HL-60/S4 treated with phorbol 12-myristate 13-acetate at 8.2 ng/mL for 4 days and 3 days (cell line): ENCODE measurements at regions not wholly inside any gene's neighbourhood (a gene's known extent, or its start where the extent isn't known, plus 50 kb on each side); places are given as distances from the start of the nearest gene placed in this dataset.

Source experiments
- in situ Hi-C: fragments of 300-500 bp; cut with MboI; formaldehyde crosslinking; loops from 2 replicates; pipeline ENCODE4 v1.15.0; 2022; ENCODE audit warnings: low sequenced_read_pairs

DNA sequence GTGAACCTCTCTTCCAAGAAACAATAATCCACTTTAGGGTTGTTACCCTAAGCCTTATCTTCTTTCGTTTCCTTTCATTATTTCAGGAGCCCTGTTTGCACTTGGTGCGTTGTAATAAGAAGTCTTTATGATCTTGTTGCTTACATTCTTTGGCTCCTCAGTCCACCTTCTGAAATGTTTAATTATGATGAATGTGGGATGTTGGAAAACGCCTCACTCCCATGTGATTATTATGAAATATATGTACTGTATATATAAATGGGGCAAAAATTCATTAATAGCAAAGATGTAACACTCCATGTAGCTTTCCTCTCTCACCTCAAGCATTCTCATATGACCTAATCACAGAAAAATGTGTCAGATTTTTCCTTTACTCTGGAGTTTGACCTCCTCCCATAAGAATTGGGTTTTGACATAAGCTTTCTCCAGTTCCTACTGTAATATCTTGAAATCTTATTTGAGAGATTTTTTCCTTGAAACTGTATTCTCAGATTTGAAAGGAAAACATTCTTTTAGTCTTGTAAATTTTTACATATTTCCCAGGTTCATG is 397.2 kb upstream of the FANCL start:
- in situ Hi-C loops, result no loop called here

DNA sequence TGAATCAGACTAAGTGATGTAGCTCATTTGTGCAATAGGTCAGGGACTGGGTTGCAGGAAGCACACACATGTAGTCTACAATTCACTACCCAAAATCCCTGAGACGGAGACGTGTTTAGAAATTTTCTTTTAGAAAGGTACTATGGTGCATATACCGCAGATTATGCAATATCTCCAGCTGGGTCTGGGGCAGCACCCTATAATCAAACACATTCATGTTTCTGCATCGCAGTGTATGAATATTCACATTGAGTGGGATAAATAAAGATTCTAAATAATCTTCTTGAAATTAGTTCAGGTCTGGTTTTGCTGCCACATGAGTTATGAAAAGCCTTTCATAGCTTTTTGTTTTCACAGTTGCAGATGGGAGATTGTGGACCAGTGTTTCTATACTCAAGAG is 395.7 kb upstream of the FANCL start:
- in situ Hi-C loops, result no loop called here

DNA sequence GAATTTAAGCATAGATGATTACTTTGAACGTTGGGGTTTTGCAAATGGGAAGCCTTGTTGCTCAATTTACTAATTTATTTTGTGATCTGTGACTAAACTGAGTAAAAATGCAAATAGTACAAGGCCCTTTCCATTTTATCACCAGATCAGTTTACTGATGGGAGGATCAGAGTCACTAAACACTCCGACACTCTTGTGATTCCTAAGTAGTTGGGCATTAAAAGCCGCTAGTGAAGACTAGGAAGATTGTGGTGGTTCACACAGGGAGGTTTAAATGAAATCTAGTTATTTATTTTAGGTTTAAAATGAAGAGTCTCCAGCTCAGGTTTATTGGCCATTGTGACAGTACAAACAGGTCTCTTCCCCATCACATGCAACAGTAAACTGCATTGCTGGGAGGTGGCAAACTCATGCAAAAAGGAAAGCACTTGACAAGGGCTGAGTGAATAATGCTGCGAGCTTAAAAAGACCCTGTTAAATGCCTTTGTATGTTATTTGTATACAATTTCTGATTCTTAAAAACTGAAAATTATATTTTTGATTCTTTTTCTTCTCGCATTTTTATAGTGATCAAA is 394.8 kb upstream of the FANCL start:
- in situ Hi-C loops, result no loop called here

- in situ Hi-C loops, result no loop called here
Measured at GRCh38 chr2:58634653-58635370, 393.7 kb upstream of the FANCL start.

GRCh38 chr2:58633613-58634365 is 392.7 kb upstream of the FANCL start:
- in situ Hi-C loops, result no loop called here

DNA sequence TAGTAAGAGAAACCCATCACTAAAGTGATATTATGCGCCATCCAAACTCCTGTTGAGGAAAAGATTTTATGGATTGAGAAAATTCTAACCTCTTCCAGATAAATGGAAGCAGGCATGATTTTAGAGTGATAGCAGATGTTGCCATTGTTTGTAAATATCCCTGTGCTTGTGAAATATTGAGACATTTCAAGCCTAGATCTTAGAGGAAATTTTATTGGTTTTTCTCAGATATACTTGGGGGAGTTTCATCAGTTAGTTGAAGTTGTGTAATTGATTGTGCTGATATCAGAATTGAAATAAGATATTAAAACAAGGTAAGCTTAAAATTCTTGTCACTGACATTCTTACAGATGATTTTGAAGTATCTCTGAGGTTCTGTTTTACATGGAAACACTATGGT is 390.9 kb upstream of the FANCL start:
- in situ Hi-C loops, result no loop called here

GRCh38 chr2:58629545-58630119 is 388.5 kb upstream of the FANCL start:
- in situ Hi-C loops, result no loop called here

DNA sequence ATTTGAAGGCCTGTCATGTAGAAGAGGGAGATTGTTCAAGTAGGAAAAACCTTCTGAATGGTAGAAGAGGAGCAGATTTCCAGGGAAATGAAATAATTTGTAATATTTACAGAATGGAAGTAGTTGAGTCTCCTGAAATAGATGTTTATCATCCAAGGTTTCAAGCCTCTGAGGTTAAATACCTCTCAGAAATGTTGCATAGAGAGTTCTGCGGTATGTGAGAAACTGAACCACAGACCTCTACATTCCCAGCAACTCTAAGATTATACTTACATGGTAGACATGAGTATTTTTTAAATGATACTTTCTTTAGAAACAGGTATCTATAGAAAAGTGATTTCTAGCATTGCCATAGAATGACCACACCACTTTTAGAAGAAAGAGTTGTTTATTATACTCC is 379.8 kb upstream of the FANCL start:
- in situ Hi-C loops, result no loop called here

DNA sequence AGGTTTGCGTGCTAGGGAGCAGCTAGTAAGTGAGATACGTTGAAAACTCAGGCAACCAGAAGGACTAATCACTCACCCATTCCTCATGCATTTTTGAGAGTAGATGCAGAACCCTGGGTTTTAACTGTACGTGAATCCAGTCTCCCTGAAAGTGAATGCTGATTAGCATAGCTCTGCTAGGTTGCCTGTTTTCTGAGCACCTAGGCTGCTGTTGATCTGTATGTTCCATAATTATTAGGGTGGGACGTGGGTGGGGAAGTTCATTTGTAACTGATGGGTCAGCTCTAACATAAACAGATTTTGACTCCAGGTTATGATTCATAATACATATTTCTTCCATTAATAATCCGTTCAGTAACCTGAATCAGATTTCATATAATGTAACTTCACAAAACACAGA is 379.0 kb upstream of the FANCL start:
- in situ Hi-C loops, result no loop called here

GRCh38 chr2:58616961-58617360 is 375.8 kb upstream of the FANCL start:
- in situ Hi-C loops, result no loop called here

DNA sequence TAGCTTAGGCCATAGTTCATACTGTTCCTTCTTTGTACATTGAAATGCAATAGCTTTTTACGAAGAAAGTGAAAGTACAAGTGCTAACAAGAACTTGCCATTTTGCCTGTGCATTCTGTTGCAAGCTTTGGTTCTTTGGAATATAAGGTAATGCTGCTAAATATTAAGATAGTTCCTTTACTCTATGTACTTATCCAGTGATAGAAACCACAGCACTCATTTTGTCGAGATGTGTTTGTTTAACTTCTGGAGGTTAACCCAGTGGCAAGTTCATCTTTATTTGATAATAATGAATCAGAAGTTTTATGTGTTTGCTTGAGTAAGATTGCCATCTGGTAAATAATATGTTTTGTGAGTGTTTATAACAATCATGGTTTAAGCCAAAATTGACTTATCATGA is 373.1 kb upstream of the FANCL start:
- in situ Hi-C loops, result no loop called here

DNA sequence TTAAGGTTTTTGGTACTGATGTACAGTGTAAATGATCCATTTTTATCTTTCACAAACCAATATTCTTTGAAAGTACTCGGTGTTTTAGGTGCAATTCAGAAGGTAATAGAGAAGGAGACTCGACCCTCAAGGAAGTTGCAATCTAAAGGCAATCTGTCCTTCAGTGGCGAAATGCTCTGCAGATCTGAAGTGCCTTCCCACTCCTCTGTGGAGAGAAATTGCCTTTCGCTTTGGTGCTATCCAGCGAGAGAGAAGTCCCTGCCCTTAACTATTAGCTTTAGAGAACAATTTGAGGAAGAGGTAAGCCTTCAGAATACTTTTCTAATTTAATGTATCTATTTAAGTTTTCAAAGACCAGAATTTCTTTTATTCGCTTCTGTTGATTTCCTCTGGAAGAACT is 371.8 kb upstream of the FANCL start:
- in situ Hi-C loops, result no loop called here

GRCh38 chr2:58609326-58609725 is 368.2 kb upstream of the FANCL start:
- in situ Hi-C loops, result no loop called here

DNA sequence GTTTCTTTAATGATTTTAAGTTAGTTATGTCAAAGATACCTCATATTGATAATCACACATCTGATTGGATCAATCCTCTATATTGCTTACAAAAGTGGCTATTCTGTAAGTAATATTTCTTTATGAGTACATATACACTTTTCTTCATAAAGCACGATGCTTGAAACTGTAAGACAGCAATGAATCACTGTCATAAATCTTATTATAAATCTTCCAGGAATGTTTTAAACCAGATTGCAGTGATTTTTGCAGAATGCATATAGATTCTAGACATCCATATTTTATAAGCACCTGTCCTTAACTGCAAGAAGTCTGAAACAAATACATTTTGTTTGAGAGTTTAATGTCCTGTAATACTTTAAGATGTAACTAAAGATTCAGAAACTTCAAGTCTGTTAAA is 367.0 kb upstream of the FANCL start:
- in situ Hi-C loops, result no loop called here

GRCh38 chr2:58607448-58607847 is 366.3 kb upstream of the FANCL start:
- in situ Hi-C loops, result no loop called here

DNA sequence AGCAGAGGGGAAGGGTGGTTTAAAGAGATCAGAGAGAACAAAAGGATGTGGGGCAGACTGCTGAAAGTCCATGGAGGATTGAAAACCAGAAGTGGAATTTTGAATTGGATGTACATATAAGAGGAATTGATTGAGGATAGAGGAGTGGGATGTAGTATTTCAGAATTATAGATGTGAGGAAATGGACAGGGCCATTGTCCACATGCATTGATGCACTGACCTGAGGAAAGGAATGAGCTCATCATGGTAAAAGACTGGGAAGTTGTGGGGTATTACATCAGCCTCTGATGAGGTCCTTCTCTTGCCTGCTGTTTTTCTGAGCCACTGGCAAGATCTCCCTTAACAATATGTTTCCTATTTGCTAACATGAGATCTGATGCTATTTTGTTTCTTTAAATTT is 365.7 kb upstream of the FANCL start:
- in situ Hi-C loops, result no loop called here

DNA sequence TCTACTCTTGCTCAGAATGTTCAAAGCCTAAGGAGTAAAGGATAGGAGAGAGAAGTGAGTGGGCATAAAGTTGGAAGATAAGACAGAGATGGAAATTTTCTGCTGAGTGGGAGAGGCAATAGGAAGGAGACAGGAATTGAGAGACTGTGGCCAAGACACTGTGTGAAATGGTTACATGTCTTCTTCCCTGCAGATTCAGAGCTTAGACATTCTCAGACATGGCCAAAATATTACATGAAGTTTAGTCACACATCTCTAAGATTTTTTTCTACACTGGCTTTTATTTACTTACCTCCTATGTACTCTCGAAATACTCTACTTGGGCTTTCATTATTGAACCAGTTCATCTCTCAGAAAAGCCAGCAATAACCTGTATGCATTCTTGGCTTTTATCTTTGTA is 363.0 kb upstream of the FANCL start:
- in situ Hi-C loops, result no loop called here

DNA sequence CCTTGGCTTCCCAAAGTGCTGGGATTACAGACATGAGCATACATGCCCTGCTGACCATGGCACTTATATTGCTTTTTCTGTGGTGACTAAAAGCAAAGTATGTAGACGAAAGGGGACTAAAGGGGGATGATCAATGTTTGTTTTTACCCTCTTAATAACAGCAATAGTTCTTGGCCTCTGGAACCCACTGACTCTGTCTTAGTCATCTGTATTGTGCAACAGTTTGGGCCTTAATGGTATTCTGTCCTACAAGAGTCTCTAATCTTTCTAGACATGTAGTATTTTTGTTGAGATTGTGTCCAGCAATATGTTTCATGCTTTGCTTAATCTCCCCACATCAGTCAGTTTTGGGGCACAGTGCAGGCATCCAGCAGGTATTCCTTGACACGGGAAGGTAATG is 359.9 kb upstream of the FANCL start:
- in situ Hi-C loops, result no loop called here

GRCh38 chr2:58598171-58598570 is 357.0 kb upstream of the FANCL start:
- in situ Hi-C loops, result no loop called here

DNA sequence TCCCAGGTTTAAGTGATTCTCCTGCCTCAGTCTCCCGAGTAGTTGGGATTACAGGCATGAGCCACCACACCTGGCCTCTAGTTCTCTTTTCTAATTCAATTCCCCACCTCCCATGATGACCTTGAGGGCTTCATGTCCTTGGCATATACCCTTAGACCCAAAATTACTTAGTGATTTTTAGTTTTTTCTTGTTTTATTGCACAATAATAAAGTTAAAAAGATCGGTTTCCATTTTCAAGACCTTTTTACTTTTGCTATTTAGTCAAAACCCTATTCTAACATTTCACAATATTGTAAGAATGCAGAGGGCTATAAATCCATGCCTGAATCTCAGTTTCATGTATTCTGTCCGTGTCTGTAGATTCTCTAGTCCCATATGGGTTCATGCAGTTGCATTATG is 354.6 kb upstream of the FANCL start:
- in situ Hi-C loops, result no loop called here

GRCh38 chr2:58594762-58595161 is 353.6 kb upstream of the FANCL start:
- in situ Hi-C loops, result no loop called here

DNA sequence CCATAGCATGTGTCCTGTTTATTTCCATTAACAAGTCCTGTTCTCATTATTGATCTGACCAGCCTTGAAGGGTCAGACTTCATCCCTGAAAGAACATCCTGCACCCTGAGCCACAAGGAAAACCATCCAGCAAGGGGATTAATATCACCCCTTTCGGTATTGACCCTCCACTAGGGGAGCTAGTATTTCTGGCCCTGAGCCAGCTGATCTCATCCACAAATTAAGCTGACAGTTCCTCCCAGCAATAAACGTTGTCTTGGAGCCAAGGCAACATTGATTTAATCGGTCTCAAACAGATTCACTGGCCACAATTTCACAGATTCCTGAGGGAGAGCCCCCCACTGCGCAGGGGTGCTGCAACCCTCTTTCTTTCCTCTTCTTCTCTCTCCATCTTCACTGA is 353.1 kb upstream of the FANCL start:
- in situ Hi-C loops, result no loop called here
